PFSK-1 (cell line): ENCODE measurements at regions not wholly inside any gene's neighbourhood (a gene's known extent, or its start where the extent isn't known, plus 50 kb on each side); places are given as distances from the start of the nearest gene placed in this dataset.

Experiments
- POLR2AphosphoS5 ChIP-seq: IDR thresholded peaks from 2 replicates; pipeline ENCODE4 v1.6.1; 2012; ENCODE audit warnings: low read depth, mild to moderate bottlenecking, control low read depth, low read length, moderate library complexity
- REST ChIP-seq, 2 experiments: IDR thresholded peaks; 2 replicates each; pipeline versions ENCODE4 v1.6.1 to v1.8.0; 2011 to 2012; ENCODE audit warnings: low read depth in 2 of 2, low read length in 2 of 2, control low read depth in 1 of 2, inconsistent platforms in 1 of 2, mild to moderate bottlenecking in 1 of 2, moderate library complexity in 1 of 2; ENCODE audit not compliant: insufficient read depth in 1 of 2
- SIN3A ChIP-seq: IDR thresholded peaks from 2 replicates; pipeline ENCODE4 v1.6.1; 2012; ENCODE audit warnings: mild to moderate bottlenecking, low read length, moderate library complexity, borderline replicate concordance; ENCODE audit not compliant: insufficient read depth
- TAF1 ChIP-seq: IDR thresholded peaks from 2 replicates; pipeline ENCODE4 v1.6.1; 2012; ENCODE audit warnings: low read length, control low read depth, borderline replicate concordance; ENCODE audit not compliant: insufficient read depth

GRCh38 chr1:221381910-221382623 lies 359.8 kb downstream of the DUSP10 start:
- TF ChIP-seq TAF1: no peak
- no peak for TF ChIP-seq SIN3A
- no peak for TF ChIP-seq POLR2AphosphoS5
- TF ChIP-seq REST (IDR thresholded peaks at IDR 0.05; ENCODE audit: insufficient read depth in 1 of 2, low read depth in 2 of 2, low read length in 2 of 2): no peak
